ENCODE measurements at regions not wholly inside any gene's neighbourhood (a gene's known extent, or its start where the extent isn't known, plus 50 kb on each side); places are given as distances from the start of the nearest gene placed in this dataset.

DNA sequence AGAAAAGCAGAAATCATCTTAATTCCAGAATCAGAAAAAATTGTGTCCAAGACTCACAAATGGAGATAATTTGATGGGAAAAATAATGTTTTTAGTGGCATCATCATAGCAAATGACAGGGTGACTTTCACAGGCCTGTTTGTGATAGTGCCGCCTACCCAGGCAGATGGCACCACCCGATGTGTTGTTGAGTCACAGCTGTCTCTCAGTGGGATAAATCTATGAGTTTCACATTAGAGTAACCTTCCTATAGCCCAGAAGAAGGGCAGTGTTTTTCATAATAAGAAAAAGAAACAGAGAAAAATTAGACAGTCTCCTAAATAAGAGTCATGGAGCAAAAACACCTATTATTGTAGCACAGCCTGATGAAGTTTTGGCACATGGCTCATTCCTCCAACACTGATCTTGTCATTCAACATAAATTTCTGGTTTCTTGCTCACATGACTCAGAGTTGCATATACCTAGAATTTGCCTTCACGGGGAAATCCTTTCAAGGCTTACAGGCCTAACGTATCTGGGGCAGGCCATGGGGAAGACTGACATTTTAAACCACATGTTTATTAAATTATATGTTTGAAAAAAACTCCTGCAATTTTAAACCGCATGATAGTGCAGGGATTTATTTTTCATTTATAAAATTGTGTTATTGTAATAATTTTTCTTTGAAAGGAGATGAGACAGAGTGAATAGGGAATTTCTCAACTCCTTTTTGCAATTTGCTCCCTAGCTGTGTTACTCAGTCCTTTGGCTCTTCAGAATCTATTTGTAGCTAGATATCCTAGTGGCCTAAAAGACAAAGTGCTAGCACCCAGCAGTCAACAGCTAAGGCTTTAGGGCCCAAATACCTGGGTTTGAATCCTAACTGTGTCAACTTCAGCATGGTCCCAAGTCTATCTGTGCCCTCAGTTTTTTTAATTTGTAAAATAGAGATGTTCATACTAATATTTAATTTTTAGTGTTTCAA lies 393.7 kb downstream of the NDFIP2 start:
- no peak for ATAC-seq
- H3K4me1 ChIP-seq (ENCODE audit: control insufficient read depth in 1 of 2, insufficient read depth in 2 of 2, low read length in 2 of 2): no peaks in the 10 kb centered on the region

More for the DNA sequence above, 393.7 kb downstream of the NDFIP2 start:
- H3K9me3 ChIP-seq (ENCODE audit: control insufficient read depth in 1 of 2, insufficient read depth in 1 of 2, low read depth in 1 of 2, low read length in 2 of 2): no peaks in the 10 kb centered on the region
- no peak overlapping the region for H3K4me3 ChIP-seq (replicated peaks in 1 of 2; ENCODE audit: low read depth in 1 of 2, low read length in 2 of 2)
- H3K4me2 ChIP-seq (ENCODE audit: low read length): no peak overlapping the region
- no peaks in the 10 kb centered on the region for H3K36me3 ChIP-seq (ENCODE audit: control insufficient read depth in 1 of 2, insufficient read depth in 2 of 2, low read length in 2 of 2)
- no peak overlapping the region for H3K27ac ChIP-seq (ENCODE audit: low read depth, low read length)
- CTCF ChIA-PET: no interaction called here
- TF ChIP-seq JUND (IDR thresholded peaks at IDR 0.05) (no peak), YY1 (IDR thresholded peaks at IDR 0.05; ENCODE audit: extremely low read depth, insufficient replicate concordance, low read depth, low read length) (no peak), ZFX (IDR thresholded peaks at IDR 0.05) (no peak), ELF1 (IDR thresholded peaks at IDR 0.05; ENCODE audit: borderline replicate concordance, low read depth) (no peak), POLR2A (IDR thresholded peaks at IDR 0.05; ENCODE audit: borderline replicate concordance, extremely low read depth, insufficient read depth, insufficient read length) (no peak), CTCF (IDR thresholded peaks at IDR 0.05 in 2 of 3, conservative IDR thresholded peaks at IDR 0.05 in 1 of 3; ENCODE audit: borderline replicate concordance in 1 of 3, insufficient read depth in 1 of 3, low read depth in 2 of 3, low read length in 2 of 3) (no peak), EZH2 (IDR thresholded peaks at IDR 0.05) (no peak), FOSL1 (IDR thresholded peaks at IDR 0.05; ENCODE audit: low read depth) (no peak), CEBPB (IDR thresholded peaks at IDR 0.05; ENCODE audit: low read depth) (no peak)
- TF ChIP-seq, protein P1, sequence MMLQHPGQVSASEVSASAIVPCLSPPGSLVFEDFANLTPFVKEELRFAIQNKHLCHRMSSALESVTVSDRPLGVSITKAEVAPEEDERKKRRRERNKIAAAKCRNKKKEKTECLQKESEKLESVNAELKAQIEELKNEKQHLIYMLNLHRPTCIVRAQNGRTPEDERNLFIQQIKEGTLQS (IDR thresholded peaks at IDR 0.05): no peak
- TF ChIP-seq, protein P2, sequence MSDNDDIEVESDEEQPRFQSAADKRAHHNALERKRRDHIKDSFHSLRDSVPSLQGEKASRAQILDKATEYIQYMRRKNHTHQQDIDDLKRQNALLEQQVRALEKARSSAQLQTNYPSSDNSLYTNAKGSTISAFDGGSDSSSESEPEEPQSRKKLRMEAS (IDR thresholded peaks at IDR 0.05): no peak
- H3K9me2 ChIP-seq (ENCODE audit: insufficient read depth): no peaks in the 10 kb centered on the region
- no peak for DNase-seq (ENCODE audit: low read depth, low spot score)
- POLR2A ChIA-PET: no interaction called here
- no peak overlapping the region for H3K9ac ChIP-seq (ENCODE audit: low read length)
- H3K79me2 ChIP-seq (ENCODE audit: insufficient read depth, low read length): no peaks in the 10 kb centered on the region
- H3K27me3 ChIP-seq (ENCODE audit: insufficient read depth, low read length): no peaks in the 10 kb centered on the region
- intact Hi-C loops (cut with micrococcal nuclease): no loop called here
- RAD21 ChIA-PET (ENCODE audit: low non-redundant PET in 1 of 2, low total read pairs in 2 of 2, uncharacterized antibody in 2 of 2, unreplicated experiment in 2 of 2): no interaction called here
- H4K20me1 ChIP-seq (ENCODE audit: insufficient read depth): no peaks in the 10 kb centered on the region
- no peak overlapping the region for H2AFZ ChIP-seq (ENCODE audit: low read depth, low read length, poor library complexity, severe bottlenecking)
- BruUV-seq (replicated peaks): no TSS peak
